Breast epithelium (tissue), 4 donors: ENCODE measurements at regions not wholly inside any gene's neighbourhood (a gene's known extent, or its start where the extent isn't known, plus 50 kb on each side); places are given as distances from the start of the nearest gene placed in this dataset.

ENCODE experiments used
- DNase-seq, 2 donors: peaks; one replicate each; pipeline ENCODE4 v3.0.0-alpha.2; 2019; ENCODE audit warnings: low spot score in 2 of 2
- H3K27ac ChIP-seq, 2 donors: fragments of 200-600 bp; sonication (generic) in 1 of 2; one replicate each; pipeline ENCODE4 v1.5.1; 2016 to 2019; ENCODE audit warnings: mild to moderate bottlenecking in 1 of 2
- H3K27me3 ChIP-seq, 2 donors: fragments of 200-600 bp; sonication (generic) in 1 of 2; one replicate each; pipeline versions ENCODE4 v1.5.1 to v1.6.0; 2017 to 2019; ENCODE audit warnings: control low read depth in 1 of 2, mild to moderate bottlenecking in 1 of 2
- H3K36me3 ChIP-seq: fragments of 200-600 bp; one replicate; pipeline ENCODE4 v1.5.1; 2019
- H3K4me1 ChIP-seq, 2 donors: fragments of 200-600 bp; sonication (generic); one replicate each; pipeline ENCODE4 v1.5.1; 2016 to 2019; ENCODE audit warnings: control low read depth in 1 of 2
- H3K4me3 ChIP-seq, 3 donors: fragments of 200-600 bp; sonication (generic); 1 replicate in 2 of 3; 2 replicates in 1 of 3; pipeline ENCODE4 v1.5.1; 2016 to 2019; ENCODE audit warnings: mild to moderate bottlenecking in 3 of 3, moderate library complexity in 2 of 3
- H3K9me3 ChIP-seq, 2 donors: fragments of 200-600 bp; sonication (generic) in 1 of 2; one replicate each; pipeline ENCODE4 v1.5.1; 2016 to 2019; ENCODE audit warnings: control low read depth in 1 of 2
- POLR2A ChIP-seq: fragments of 450-650 bp; IDR thresholded peaks from one replicate; pipeline ENCODE4 v1.6.1; 2016; ENCODE audit warnings: antibody characterized with exemption, mild to moderate bottlenecking, moderate library complexity
- POLR2AphosphoS5 ChIP-seq, 3 donors: sonication (generic); formaldehyde crosslinking; IDR thresholded peaks; one replicate each; pipeline ENCODE4 v1.6.1; 2017; ENCODE audit warnings: antibody characterized with exemption in 3 of 3
- intact Hi-C: fragments of 100-400 bp; cut with DNase I; formaldehyde crosslinking; loops from one replicate; pipeline ENCODE4 v1.15.1; 2023; ENCODE audit warnings: low total_unique reads
- TF ChIP-seq, protein P1 (sequence below), 3 donors: fragments of 450-650 bp; IDR thresholded peaks; one replicate each; pipeline ENCODE4 v1.5.1; 2016 to 2017; ENCODE audit warnings: antibody characterized with exemption in 3 of 3, mild to moderate bottlenecking in 3 of 3, moderate library complexity in 3 of 3

DNA sequence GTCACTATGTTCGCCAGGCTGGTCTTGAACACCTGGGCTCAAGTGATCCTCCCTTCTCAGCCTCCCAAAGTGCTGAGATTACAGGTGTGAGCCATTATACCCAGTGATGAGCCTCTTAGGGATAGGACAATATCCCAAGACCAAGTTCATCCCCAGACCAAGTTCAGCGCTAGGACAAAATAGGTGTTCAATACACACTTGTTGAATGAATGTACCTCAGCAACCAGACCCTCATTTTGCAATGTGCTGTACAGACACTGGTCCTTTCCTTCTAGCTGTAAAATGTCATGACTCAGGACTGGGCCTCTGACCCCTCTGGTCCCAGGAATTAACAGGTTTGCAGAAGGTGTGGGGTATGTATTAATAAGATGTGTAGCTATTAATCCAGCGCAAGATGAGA lies 246.0 kb downstream of the TSHZ3 start:
- Histone ChIP-seq H3K4me3 (no peak overlapping the region), H3K27me3 (peaks cover 0 to under 1% of the 10 kb centered on the region in 2 donors), H3K27ac (no peak overlapping the region), H3K4me1 (no peaks in the 10 kb centered on the region), H3K36me3 (no peaks in the 10 kb centered on the region), H3K9me3 (no peaks in the 10 kb centered on the region)
- no peak for DNase-seq
- intact Hi-C loops: no loop called here
- no peak for TF ChIP-seq POLR2A
- TF ChIP-seq, protein P1, sequence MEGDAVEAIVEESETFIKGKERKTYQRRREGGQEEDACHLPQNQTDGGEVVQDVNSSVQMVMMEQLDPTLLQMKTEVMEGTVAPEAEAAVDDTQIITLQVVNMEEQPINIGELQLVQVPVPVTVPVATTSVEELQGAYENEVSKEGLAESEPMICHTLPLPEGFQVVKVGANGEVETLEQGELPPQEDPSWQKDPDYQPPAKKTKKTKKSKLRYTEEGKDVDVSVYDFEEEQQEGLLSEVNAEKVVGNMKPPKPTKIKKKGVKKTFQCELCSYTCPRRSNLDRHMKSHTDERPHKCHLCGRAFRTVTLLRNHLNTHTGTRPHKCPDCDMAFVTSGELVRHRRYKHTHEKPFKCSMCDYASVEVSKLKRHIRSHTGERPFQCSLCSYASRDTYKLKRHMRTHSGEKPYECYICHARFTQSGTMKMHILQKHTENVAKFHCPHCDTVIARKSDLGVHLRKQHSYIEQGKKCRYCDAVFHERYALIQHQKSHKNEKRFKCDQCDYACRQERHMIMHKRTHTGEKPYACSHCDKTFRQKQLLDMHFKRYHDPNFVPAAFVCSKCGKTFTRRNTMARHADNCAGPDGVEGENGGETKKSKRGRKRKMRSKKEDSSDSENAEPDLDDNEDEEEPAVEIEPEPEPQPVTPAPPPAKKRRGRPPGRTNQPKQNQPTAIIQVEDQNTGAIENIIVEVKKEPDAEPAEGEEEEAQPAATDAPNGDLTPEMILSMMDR (IDR thresholded peaks at IDR 0.05): no peak
- no peak for TF ChIP-seq POLR2AphosphoS5 (IDR thresholded peaks at IDR 0.05)

DNA sequence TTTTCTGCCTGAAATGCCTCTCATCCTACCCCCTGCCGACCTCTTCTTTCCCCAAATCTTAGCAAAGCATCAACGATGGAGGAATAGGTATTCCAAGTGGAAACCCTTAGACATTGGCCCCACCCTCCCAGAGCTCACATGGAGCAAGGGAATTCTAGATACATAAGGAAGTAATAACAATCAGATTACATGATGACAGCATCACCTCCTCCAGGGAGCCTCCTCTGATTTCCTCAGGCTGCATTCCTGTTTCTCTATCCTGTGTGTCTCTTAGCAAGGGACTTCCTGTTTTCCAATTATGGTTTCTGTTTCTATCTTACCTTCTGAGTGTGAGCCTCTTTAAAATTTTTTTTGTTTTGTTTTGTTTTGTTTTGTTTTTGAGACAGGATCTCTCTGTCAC lies 246.6 kb downstream of the TSHZ3 start:
- TF ChIP-seq, protein P1 (IDR thresholded peaks at IDR 0.05): no peak
- TF ChIP-seq POLR2A: no peak
- no peak for TF ChIP-seq POLR2AphosphoS5 (IDR thresholded peaks at IDR 0.05)
- Histone ChIP-seq H3K36me3 (no peaks in the 10 kb centered on the region), H3K4me1 (no peaks in the 10 kb centered on the region), H3K27me3 (no peaks in the 10 kb centered on the region), H3K27ac (no peak overlapping the region), H3K4me3 (no peak overlapping the region), H3K9me3 (no peaks in the 10 kb centered on the region)
- intact Hi-C loops: no loop called here
- no peak for DNase-seq

DNA sequence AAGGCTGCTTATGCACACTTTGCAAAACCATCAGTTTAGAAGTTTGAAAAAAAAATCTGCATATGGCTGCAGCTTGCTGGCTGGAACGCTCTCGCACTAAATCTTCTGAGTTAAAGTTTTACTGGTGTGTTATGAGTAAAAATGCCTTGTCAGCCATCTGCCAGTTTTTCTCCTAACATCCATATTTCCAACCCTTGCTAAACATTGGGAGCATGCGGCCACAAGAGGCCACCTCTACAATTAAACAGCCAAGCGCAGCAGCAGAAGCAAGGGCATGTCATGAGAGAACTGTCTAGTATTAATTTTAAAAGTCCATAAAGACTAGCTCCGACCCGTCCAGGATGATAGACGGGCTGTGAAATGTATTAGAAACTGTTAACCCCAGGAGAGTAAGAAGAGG lies 248.3 kb downstream of the TSHZ3 start:
- no peaks in the 10 kb centered on the region for H3K36me3 ChIP-seq
- TF ChIP-seq POLR2AphosphoS5 (IDR thresholded peaks at IDR 0.05) (no peak), POLR2A (no peak)
- TF ChIP-seq, protein P1 (IDR thresholded peaks at IDR 0.05): no peak

DNA sequence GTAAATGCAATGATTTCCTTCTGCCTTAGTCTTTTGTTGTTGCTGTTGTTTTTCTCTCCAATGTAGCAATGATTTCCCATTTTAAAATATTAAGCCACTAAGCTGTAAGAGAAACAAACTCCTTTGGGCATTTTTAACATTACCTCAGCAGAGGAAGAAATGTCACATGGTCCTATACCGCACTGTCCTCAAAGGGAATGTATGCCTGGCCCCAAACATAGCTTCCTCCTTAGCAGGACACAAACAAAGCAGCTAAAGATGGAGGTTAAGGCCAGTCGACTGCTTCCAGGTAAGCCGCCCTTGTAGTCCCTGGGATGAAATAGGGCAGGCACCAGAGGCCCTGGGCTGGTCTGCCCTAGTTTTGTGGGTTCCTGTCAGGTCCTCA lies 249.0 kb downstream of the TSHZ3 start:
- H3K27me3 ChIP-seq: no peaks in the 10 kb centered on the region
- DNase-seq: no peak
- TF ChIP-seq POLR2A (no peak), POLR2AphosphoS5 (IDR thresholded peaks at IDR 0.05) (no peak)
- TF ChIP-seq, protein P1 (IDR thresholded peaks at IDR 0.05): no peak
- H3K9me3 ChIP-seq: no peaks in the 10 kb centered on the region
- no peaks in the 10 kb centered on the region for H3K4me1 ChIP-seq
- H3K4me3 ChIP-seq: no peak overlapping the region
- H3K27ac ChIP-seq: no peak overlapping the region
- H3K36me3 ChIP-seq: no peaks in the 10 kb centered on the region
- intact Hi-C loops: no loop called here

More for the DNA sequence above, 248.3 kb downstream of the TSHZ3 start:
- Histone ChIP-seq H3K9me3 (no peaks in the 10 kb centered on the region), H3K4me1 (no peaks in the 10 kb centered on the region), H3K27ac (no peak overlapping the region), H3K27me3 (no peaks in the 10 kb centered on the region), H3K4me3 (no peak overlapping the region)
- intact Hi-C loops: no loop called here
- no peak for DNase-seq

DNA sequence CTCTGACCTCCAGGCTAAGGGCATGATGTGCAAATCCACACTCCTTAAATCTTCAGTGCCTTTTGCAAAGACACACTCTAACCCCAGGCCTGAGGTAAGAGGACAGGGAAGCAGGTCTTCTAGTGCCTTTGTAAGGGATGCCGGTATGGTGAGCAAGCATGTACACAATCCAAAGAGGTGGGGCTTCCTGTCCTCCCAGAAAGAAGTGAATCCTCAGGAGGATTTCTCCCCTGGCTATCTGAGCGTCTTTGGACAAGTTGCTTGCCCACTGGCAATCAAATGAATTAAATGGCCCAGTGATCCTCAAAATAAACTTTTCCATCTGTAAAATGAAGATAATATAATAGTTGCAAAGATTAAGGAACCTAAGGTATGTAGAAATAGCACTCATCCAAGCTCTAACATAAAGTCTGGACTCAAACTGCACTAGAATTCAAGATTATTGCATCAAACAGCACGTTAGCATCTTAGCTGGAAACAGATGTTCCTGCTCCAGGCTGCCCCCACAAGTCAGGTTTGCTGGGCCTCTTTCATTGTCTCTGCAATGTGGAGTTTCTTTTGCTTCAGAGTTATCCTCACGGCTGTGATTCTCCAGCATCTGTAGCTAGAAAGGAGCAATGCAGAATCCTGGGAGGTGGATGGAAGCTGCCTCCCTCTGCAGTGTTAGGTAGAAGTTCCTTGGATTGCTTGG lies 249.6 kb downstream of the TSHZ3 start:
- Histone ChIP-seq H3K9me3 (no peaks in the 10 kb centered on the region), H3K4me1 (no peaks in the 10 kb centered on the region), H3K36me3 (no peaks in the 10 kb centered on the region), H3K27ac (no peak overlapping the region), H3K27me3 (no peaks in the 10 kb centered on the region), H3K4me3 (no peak overlapping the region)
- no peak for DNase-seq
- intact Hi-C loops: no loop called here
- TF ChIP-seq POLR2A: no peak
- TF ChIP-seq POLR2AphosphoS5 (IDR thresholded peaks at IDR 0.05): no peak
- TF ChIP-seq, protein P1 (IDR thresholded peaks at IDR 0.05): no peak
